ENCODE measurements at regions not wholly inside any gene's neighbourhood (a gene's known extent, or its start where the extent isn't known, plus 50 kb on each side); places are given as distances from the start of the nearest gene placed in this dataset.

DNA sequence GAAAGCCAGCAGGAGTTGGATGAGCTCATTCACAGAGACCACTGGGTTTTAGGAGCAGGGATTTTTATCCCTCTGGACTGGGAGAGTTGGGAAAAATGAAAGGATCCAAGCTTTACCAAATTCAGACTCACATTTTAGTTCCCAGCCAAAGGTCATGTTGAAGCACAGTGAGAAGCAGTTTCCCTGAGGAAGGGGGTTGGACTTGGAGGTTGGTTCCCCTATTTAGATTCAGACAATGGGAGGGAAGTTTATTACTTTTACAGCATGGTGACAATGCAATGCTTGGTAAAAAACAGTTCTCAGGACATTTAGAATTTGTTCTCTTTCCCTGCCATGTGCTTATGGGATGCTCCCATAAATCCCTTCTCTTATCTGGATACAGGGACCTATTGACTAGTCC is 57.3 kb upstream of the ZNF648 start:
- no peak for DNase-seq

DNA sequence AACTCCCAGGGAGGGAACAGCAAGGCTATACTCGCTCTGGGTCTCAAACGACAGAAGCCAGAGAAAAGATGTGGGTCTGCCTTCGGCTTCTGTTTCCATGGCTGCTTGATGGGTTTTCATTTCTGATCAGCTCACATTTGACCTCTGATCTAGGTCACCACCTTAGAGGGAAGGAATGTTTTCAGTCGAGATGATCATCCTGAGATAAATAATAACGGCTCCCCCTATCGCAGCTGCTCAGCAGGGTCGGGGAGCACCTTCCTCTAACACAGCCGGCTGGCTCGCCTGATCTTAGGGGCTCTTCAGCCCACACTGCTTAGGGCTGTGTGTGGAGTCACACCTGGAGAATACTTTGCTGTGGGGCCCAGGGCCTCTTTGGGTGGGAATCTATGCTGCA is 53.1 kb upstream of the ZNF648 start:
- DNase-seq: no peak

DNA sequence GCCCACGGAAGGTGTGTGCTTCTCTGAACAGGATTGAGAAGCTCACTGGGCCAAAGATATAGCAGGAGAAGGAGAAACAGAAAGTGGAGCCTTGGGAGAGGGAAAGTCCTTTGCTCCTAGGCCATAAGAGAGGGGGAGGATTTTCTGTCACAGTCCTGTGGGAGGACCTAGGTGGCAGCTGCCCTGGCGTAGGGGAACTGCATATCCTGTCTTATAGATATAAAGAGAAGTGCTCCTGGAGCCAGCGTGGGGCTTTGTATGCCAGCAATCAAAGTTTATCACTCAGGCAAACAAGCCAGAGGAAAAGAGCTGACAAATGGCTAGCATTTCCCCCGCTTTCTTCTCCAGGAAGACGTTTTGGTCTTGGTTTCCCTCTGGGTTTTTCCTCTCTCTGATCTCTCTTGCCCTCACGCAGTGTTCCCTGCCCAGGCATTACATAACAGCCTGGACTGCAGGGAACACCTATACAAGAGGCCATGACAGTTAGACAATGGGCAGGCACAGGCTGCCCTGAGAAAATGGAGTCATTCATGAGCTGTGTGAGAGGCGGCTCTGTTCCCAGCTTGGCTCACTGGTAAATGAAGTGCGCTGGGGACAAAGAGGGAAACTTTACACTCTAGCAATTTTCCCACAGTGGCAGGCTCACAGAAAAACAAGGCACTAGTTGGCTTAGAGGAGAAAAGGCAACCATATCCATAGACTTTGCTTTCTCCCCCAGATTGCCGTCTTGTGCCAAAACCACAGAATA is 52.5 kb upstream of the ZNF648 start:
- DNase-seq: no peak

DNA sequence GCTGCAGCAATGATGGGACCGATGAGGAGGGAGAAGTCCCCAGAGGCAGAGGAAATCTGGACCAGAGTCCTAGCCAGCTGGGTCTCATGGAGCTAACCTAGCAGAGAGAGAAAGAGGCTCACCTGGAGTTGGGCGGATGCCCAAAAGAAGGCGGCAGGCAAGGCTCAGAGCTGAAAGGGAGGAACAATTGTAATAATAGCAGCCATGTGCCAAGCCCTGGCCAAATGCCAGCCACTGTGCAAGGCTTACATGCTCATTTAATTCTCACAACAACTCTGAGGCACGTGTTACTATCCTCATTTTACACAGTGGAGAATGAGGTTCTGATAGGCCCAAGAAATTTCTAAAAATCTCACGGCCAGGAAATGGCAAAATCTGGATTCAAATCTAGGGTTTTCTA is 50.0 kb upstream of the ZNF648 start:
- DNase-seq: no peak
